NCI-H2171 (cell line): ENCODE measurements at regions not wholly inside any gene's neighbourhood (a gene's known extent, or its start where the extent isn't known, plus 50 kb on each side); places are given as distances from the start of the nearest gene placed in this dataset.

ENCODE experiments used
- DNase-seq: peaks from one replicate; lab custom pipeline; 2025; lab: John Stamatoyannopoulos, UW

DNA sequence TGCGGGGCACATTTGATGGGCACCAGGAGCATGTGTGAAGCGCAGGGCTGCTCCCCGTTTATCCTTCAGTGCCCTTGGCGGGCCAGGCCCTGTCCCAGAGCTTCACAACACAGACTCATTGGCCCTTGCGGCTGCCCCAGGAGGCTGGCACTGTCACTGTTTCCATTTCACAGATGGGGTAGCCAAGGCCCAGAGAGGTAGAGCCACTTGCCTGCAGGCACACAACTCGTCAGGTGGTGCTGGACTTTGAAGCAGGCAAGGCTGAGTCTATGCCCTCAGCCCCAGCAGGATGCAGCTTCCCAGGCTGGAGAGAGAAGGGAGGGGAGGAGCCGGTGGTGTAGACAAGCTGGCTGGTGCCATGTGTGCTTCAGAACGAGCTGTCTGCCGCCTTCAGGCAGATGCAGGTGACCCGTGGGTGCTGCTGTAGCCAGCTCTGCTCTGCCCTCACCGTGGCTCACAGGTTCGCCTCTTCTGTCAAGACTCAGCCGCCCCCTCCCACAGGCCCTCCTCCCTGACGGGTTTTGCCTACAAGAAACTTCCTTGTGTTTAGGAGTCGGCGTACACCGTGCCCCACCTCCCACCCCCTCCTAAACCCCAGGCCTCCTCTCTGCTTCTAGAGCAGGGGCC is 232.3 kb upstream of the CIBAR2 start:
- DNase-seq: no peak

GRCh38 chr16:85345129-85345639 is 232.9 kb upstream of the CIBAR2 start:
- DNase-seq: no peak

GRCh38 chr16:85346404-85347212 is 234.3 kb upstream of the CIBAR2 start:
- DNase-seq: no peak

DNA sequence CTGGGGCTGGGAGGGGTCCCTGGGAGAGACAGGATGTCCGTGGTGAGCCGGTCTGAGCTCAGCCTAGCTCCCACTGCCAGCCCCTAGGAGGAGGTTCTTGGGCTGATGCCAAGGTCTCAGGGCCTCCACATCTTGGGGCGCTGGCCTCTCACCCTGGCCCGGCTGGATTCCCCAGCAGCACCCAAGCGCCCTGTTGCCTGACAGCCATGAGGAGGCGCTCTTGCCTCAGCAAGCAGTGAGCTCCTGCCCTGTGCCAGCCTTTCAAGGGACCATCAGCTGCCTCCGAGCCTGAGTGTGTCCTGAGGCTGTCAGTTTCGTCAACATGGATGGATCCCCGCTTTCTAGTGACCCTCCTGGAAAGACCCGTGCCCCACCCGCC is 234.9 kb upstream of the CIBAR2 start:
- DNase-seq: no peak

GRCh38 chr16:85348065-85348840 is 236.0 kb upstream of the CIBAR2 start:
- no peak for DNase-seq

GRCh38 chr16:85348911-85349334 is 236.7 kb upstream of the CIBAR2 start:
- peak; percentile 73 for DNase-seq

DNA sequence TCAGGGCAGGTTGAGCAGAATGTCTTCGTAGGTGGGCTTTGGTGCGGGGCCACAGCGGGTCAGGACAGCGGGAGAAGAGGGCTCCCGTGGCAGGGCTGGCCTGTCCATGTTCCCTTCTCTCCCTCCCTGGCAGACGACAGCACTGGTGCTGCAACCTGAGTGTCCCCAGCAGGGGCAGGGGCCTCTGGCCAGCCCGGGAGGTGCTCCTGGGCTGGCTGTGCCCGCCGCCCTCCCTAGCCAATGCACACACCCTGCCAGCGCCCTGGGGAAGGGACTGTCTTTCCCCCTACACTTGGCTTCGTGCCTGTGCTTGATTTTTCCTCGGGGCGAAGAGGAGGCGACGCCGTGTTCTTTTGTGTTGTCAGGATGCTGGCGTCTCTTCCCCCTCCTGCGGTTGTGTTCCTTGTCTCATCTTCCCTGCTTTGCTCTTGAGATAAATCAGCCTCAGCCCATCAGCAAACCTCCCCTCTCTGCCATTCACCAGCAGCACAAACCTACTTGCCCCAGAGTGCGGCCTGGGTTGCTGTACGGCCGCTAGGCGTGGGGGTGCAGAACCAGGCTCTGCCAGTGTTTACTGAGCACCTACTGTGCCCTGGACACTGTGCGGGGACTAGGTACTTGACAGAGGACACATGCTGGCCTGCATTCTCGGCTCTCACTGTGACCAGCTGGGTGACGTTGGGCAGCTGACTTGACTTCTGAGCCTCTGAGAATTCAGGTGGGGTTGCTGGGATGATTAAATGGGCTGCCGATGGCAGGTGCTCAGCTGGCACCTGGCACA is 237.3 kb upstream of the CIBAR2 start:
- peak; percentile 45 for DNase-seq

GRCh38 chr16:85350146-85350728 is 238.0 kb upstream of the CIBAR2 start:
- DNase-seq: no peak

- DNase-seq: peak; percentile 95
Measured at GRCh38 chr16:85350973-85351372, 238.7 kb upstream of the CIBAR2 start.

DNA sequence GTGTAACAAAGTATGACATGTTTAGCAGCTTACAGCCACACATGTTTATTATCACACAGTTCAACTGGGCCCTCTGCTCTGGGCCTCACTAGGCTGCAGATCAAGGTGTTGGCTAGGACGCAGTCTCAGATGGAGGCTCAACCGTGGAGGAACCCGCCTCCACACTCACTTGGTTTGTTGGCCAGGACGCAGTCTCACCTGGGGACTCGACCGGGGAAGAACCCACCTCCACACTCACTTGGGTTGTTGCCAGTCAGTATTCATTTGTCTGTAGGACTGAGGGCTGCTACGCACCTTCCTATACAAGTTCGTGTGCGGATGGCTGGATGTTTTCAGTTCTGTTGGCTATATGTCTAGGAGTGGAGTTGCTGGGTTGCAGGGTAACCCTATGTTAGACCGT is 240.7 kb upstream of the CIBAR2 start:
- DNase-seq: no peak

- DNase-seq: no peak
Measured at GRCh38 chr16:85353839-85354685, 241.8 kb upstream of the CIBAR2 start.

DNA sequence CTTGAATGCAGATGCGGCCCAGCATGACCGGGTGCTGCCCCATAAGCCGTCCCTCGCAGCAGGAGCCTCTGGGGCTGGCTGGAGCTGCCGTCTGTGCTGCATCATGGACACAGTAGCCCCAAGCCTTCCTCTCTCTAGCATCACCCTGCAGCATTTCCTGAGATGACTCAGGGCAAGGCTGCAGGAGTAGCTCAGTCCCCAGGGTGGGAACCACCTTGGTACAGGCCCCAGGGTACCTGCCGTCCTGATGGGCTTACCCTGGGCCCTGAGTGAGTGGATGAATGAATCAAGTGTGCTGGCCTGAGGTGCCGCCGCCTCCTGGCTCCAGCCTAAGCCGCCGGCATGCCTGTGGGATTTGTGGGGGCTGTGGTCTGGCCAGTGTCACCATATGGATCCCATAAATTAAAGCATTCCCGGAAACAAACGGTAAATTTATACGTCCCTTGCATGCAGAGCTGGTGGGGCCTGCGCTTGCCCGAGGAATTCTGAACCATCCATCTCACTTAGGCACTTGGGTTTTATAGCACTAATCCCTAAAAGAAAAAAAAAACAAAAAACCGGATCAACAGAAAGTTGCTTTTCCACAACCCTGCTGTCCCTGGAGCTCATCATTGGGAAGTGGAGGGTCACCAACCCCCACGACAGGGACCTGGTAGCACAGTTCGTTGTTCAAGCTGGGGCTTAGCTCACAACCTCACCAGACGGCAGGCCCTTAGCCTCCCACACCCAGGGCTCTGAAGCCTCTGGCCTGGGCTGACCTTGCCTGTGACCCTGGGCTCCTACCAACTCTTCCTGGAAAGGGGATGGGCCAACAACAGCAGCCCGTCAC is 242.6 kb upstream of the CIBAR2 start:
- no peak for DNase-seq

DNA sequence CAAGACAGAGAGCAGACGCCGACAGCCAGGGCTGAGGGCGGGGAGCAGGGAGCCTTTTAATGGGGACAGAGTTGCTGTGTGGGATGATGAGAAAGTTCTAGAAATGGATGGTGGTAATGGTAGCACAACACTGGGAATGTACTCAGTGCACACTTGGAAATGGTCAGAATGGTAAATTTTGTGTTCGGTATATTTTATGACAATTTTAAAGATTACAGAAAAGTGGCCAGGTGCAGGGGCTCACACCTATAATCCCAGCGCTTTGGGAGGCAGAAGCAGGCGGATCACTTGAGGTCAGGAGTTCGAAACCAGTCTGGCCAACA is 243.2 kb upstream of the CIBAR2 start:
- DNase-seq: no peak

DNA sequence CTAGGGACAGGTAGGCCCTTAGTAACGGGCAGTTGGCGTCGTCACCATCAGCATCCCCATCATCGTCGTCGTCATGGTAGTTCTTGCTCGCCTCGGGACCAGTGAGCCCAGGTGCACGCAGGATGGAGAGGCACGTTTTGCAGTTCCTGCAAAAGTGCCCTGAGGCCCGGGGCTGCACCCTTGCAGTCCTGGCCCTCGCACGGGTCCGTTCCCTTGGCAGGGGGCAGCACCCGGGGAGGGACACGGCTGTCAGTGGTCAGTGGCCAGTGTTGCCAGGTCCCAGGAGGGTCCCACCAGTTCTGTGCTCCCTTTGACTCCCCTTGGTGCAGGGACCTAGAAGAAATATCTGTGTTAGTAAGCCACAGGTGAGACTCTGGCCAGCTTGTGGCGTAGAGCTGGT is 243.9 kb upstream of the CIBAR2 start:
- no peak for DNase-seq

DNA sequence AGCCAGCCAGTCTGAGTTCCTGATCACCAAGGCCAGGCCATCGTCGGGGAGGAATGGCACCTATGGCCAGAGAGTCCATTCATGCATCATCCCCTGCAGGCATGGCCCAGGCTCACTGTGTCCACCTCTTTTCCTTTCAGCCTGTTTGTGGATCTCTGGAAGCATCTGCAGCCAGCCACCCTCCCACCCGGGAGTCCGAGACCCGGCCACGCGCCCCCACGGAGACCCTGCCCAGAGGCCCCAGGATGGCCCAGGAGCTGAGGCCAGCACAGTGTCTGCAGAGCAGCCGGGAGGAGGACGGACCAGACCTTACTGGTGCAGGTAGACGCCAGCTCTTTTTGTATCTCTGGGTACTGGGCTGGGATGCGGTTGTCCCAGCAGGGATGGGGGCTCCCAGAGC is 245.1 kb upstream of the CIBAR2 start:
- no peak for DNase-seq

GRCh38 chr16:85357924-85358505 is 245.7 kb upstream of the CIBAR2 start:
- no peak for DNase-seq

DNA sequence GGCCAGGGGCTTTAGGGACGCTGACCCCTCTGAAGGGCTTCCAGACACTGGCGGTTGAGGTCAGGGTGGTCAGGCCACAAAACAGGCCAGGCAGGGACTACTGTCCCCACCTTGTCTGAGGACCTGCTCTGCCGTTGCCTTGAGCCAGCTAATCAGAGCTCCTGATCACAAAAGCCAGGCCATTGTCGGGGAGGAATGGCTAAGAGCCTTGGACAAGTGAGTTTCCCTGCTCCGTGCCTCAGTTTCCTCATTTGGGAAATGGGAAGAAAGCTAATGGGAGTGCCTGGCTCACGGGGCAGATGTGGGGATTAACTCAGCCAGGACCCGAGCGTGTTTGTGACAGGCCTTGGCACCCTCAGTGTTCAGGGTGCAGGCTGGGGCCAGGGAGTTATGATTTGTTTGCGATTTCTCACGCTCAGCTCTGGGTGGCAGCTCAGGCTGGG is 246.5 kb upstream of the CIBAR2 start:
- DNase-seq: no peak

- DNase-seq: no peak
Measured at GRCh38 chr16:85359147-85359822, 247.0 kb upstream of the CIBAR2 start.
